Tibial nerve (tissue), 3 donors: ENCODE measurements at regions not wholly inside any gene's neighbourhood (a gene's known extent, or its start where the extent isn't known, plus 50 kb on each side); places are given as distances from the start of the nearest gene placed in this dataset.

Source experiments
- CTCF ChIP-seq, 5 experiments: fragments of 200-600 bp in 3 of 5; fragments of 450-650 bp in 2 of 5; sonication (generic) in 3 of 5; IDR thresholded peaks; one replicate each; pipeline ENCODE4 v1.5.1; 2016 to 2019; ENCODE audit warnings: antibody characterized with exemption in 5 of 5, mild to moderate bottlenecking in 3 of 5, moderate library complexity in 2 of 5
- POLR2A ChIP-seq, 2 donors: fragments of 450-650 bp; IDR thresholded peaks; one replicate each; pipeline ENCODE4 v1.6.1; 2017; ENCODE audit warnings: antibody characterized with exemption in 2 of 2, mild to moderate bottlenecking in 2 of 2, moderate library complexity in 2 of 2

GRCh38 chr7:54637712-54638396 lies 95.7 kb downstream of the VSTM2A start:
- TF ChIP-seq POLR2A (IDR thresholded peaks at IDR 0.05) (no peak), CTCF (IDR thresholded peaks at IDR 0.05) (no peak)
